Epithelial cell of proximal tubule (primary cell): ENCODE measurements at regions not wholly inside any gene's neighbourhood (a gene's known extent, or its start where the extent isn't known, plus 50 kb on each side); places are given as distances from the start of the nearest gene placed in this dataset.
"Not testable (repeated sequence)": the region's sequence is repeated elsewhere in the genome, so short reads cannot be mapped to it uniquely, and the experiment has no call there.

ENCODE experiments used
- DNase-seq: peaks from one replicate; pipeline ENCODE4 v3.0.0-alpha.2; 2011; ENCODE audit warnings: low read depth
- H3K4me3 ChIP-seq: 2 replicates; pipeline ENCODE4 v1.5.1; 2011; ENCODE audit warnings: low read depth, mild to moderate bottlenecking, low read length

DNA sequence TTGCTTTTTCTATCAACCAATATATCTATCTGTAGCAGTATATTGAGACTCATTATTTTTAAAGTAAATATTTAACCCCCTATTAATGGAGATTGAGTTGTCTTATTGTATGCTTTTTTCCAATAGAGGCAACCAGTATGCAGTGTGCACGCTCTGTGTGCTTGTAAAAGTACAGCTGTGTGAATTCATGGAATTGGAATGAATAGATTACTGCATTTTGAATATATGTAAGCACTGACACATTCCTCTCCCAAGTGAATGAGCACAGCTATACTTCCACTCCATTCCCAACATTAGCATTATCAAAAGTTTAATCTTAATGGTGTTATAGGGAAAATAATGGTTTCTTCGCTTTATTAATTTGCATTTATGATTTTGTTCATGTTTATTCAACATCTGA is 81.6 kb upstream of the HSFY2 start:
- not testable (repeated sequence) for DNase-seq

GRCh38 chrY:18853323-18853722 is 79.8 kb upstream of the HSFY2 start:
- DNase-seq, H3K4me3 ChIP-seq: not testable (repeated sequence)

More for the DNA sequence above, 81.6 kb upstream of the HSFY2 start:
- H3K4me3 ChIP-seq: not testable (repeated sequence)

GRCh38 chrY:18836643-18837042 is 63.1 kb upstream of the HSFY2 start:
- not testable (repeated sequence) for H3K4me3 ChIP-seq, DNase-seq
